NCI-H1417 (cell line): ENCODE measurements at regions not wholly inside any gene's neighbourhood (a gene's known extent, or its start where the extent isn't known, plus 50 kb on each side); places are given as distances from the start of the nearest gene placed in this dataset.

Experiments used
- DNase-seq, 3 experiments: peaks; one replicate each; lab custom pipeline; 2025; lab: John Stamatoyannopoulos, UW

DNA sequence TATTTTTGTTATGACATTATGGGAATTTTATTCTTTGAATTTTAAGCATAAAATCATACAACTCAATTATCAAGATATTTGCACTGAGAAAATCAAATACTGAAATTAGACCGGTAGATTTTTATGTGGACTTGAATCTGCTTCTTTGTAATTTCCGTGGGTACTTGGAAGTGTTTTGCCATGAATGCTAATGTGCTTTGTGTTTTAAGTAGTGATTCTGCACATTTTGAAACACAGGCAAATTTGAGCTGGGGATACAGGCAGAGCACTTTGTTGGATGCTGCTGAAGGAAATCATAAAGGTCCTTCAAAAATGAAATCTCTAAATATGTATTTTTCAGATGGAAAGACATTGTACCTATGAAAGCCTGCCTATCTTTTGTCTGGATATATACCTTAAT, 446.3 kb upstream of the POU3F3 start:
- DNase-seq, result no peak

DNA sequence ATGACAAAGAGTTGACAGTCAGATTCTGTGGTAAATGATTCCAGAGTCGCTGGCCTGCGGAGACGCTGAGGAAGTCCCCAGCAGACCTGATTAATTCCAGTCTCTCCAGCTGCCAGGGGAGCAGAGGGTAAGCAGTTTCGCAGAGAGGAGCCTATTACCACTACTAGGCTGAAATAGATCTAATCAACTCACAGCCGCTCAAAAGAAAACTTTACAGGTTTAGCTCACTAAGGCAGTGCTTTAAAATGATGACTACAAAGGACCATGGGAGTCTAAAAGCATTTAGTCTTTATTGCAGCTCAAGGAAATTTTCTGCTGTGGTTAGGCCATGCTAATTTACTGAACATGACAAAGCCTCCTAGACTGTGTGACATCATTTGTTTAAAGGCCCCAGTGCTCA, 445.6 kb upstream of the POU3F3 start:
- peak in 1 of 3 experiments; percentile 40 for DNase-seq

DNA sequence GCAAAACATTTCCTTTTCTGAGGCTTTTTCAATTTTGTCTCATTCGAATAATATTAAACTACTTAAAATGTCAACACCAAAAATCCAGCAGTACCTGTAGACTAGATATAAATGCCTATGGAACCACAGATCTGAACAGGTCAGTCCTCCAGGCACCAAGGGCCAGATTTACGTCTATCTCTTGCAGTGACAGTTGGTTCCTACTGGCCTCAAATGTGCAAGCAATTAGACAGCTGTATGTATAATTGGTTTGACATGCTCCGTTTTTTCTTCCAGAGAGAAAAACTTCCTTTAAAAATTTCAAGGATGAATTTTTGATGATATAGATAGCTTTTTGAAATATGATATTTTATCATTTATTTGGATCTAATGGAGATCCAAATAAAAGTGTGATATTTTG, 443.8 kb upstream of the POU3F3 start:
- peak in 1 of 3 experiments; percentile 9 for DNase-seq

DNA sequence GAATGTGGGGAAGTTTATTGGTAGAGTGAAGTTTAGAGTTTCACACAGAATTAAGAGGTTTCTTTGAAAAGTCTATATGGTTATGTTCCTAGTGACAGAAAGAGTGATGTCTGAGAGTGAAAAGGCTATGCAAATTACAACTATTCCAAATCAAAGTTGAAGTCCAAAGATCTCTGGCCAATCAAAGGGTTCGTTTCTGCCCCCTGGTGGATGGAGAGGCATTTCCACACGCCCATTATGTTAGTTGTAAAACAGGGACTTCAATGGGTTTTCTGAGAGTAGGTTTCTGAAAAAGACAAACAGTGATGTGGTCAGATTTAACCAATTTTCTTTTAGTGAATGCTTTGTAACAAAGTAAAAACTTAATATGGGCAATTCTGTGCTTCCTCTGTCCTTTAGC, 441.5 kb upstream of the POU3F3 start:
- peak in 2 of 3 experiments; percentile 0 to 39 for DNase-seq

DNA sequence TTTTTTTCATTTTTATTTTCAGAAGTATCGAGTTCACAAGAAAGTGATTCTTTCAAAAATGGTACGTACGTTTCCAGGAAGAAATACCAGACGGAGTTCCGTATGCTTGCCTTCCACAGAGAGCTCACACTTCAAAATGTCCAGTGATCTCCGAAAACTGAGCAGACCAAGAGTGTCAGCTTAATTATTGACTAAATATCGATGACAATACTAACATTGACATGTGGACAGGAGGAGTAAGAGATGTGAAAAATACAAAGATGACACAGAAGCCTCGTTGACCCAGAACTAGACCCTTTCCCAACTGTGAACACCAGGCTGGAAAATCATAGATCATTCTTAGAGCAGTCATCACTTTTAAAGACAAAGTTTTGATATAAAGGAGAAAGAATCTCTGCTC, 440.0 kb upstream of the POU3F3 start:
- DNase-seq, result no peak

DNA sequence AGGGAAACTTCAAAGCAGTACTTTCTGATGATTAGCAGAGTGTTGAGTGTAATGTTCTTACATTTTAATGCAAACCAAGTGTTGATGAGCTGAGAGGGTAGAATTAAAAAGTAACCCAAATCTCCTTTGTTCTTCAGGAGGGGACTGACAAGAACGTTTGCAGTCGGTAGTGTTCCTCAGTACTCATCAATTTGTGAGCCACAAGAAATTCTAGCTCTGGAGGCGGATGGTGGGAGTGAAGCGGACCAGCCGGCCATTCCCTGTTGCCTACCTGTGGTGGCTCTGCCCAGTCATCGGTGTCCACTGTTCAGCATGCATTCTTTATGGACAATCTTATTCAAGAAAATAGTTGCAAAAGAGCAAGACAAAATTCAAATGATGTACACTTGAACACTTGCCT, 438.6 kb upstream of the POU3F3 start:
- DNase-seq, result no peak

DNA sequence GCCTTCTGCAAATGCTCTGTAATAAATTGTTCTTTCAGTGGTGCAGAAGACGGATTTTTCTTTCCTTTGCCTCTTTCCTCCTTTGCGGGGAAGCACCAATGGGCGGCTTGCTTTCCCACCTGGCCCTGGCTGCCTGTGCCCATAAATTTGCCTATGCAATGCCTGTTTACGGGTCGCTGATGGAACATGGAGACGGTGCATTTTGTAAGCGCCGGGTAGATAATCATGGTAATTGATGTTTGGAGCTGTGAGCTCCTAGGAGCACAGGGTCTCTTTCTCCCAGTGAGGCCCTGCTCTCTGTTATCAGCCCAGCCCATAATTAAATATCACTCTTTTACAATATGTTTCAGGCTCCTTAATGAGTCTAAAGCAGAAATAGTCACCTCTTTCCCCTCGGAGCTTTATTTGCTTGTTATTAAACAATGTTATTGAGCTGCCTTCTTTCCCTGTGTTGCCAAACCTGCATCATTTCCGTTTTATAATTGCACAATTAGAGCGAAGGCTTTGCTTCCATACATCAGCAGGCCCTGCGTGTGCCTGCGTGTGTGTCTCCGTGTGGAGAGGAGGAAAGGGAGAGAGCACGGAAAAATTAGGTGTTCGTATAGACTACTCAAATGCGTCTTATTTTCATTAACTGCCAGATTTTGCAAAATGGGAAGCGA, 437.4 kb upstream of the POU3F3 start:
- DNase-seq, result peak in 2 of 3 experiments; percentile 72 to 88

DNA sequence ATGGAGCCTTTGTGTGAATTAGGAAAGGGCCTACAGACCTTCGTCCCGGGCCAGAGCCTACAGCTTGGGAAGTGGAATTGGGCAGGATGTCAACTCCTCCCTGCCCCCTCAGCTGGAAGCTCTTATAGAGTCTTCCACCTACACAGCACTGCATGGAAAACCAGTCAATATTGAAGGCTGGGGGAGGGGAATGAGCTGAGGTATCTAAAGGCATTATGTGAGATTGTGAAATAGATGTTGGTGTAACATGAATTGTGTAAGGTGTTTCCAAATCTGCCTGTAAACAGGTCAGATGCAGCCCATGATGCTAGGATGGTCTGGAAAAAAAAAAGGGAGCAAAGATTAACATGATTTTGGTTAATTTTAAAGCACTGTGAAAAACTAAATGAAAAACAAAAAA, 433.5 kb upstream of the POU3F3 start:
- DNase-seq, result no peak

DNA sequence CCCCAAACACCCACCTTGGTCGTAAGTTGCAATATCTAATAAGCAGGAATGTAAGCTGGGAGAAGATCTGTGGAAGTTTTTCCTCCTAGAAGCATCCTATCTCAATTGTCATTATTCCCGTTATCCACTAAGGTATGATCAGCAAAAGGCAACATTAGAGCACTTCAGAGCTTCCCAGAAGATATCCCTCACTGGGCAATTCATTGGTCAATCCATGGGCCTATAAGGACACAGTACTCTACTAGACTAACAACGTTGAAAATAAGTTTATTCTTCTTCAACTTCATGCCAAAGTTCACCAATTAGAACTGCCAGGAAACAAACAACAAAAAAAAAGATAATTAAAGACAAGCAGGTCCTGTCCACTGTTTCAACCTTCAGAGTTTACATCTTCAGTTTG, 433.0 kb upstream of the POU3F3 start:
- no peak for DNase-seq

DNA sequence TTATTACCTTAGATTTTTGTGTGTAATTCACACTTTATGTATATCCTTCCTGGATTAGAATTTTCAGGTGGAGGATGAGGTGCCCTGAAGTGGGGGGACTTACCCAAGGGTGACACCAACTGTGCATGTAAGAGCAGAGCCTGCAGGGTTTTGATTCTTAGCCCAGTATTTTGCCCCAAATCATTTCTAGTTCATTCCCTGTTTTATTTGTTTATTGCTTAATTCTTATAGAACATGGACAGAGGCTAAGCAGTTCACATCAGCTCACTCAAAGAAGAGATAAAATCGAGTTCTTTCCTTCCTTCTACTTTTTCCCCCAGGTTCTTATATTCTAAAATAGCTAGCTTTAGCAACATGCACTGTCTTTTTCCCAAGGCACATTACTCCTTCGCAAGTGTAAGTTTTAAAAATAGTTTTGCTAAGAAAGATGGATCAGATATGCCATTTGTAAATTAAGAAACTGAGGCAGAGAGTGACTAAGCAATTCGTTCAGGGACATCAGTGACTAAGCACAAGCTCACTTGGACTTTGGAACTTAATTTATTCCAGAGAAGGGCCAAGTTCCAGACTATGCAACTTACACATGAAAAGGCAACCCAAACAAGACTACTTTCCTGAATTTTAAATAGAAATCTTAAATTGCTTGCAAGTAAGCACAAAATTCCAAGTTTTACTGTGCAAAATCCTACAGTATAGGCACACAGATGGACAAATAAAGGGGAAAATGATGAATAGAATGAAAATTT, 427.9 kb upstream of the POU3F3 start:
- DNase-seq, result no peak

DNA sequence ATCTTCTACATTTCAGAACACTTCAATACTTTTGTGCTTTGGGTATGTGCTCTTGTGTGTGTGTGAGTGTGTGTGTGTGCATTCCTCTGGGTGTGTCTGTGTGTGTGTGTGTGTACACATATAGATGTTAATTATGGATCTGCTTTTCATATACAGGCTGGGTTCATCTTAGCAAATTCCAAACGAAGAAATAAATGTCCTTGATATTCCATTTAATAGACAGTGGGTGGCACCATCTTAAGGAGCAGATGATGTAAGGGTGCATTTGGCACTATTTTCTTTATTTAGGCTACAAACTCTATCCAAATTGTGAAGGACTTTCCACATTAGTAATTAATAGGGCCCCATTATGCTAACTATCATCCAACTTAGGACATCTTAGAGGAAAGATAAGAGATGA, 425.8 kb upstream of the POU3F3 start:
- DNase-seq, result no peak

DNA sequence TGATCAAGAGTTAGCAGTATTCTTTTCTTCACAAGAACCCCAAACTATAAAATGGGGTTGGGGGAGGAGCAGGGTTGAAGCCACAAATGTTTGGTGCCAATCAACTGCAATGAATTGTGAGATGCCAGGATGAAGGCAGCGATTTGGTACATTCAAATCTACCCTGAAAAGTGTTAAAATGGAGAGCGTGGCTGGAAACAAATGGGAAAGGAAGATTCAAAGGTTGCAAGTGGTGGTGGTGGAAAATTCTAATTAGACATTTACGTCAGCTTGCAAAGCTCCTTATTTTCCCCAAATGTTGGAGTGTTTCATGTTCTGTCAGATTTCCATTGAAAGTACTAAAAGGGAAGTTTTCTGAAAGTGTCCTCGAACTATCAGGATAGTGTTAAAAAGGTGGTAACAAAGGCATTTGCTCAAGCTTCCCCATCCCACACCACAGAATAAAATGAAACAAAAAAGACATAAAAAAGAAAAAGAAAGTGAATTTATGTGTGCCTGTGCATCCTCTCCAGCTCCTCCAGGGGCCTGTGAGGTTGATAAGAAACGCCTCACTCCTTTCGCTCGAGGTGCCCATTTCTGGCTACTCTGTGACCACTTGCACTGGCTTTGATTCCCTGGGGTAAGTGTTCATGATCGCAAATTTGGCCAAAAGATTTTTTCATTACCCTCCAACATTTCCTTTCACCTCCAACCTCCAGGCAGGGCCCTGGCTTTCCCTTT, 424.1 kb upstream of the POU3F3 start:
- no peak for DNase-seq

DNA sequence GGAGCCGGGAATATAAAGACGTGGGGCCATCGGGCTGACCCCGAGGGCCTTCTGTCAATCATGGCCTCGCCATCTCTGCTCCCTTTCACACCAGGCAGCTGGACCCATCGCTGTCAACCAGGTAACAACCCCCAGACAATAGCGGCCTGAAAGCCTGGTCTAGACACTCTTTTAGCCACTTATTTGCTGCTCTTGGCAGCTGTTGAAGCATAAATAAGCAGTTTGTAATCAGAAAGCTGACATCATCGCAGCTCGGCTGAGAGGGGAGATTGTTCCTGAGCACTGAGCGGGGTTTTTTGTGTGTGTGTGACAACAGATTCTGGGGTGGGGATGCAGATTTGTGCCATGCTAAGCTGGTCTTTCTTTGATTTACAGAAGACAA, 423.6 kb upstream of the POU3F3 start:
- DNase-seq, result peak in 2 of 3 experiments; percentile 3 to 30

DNA sequence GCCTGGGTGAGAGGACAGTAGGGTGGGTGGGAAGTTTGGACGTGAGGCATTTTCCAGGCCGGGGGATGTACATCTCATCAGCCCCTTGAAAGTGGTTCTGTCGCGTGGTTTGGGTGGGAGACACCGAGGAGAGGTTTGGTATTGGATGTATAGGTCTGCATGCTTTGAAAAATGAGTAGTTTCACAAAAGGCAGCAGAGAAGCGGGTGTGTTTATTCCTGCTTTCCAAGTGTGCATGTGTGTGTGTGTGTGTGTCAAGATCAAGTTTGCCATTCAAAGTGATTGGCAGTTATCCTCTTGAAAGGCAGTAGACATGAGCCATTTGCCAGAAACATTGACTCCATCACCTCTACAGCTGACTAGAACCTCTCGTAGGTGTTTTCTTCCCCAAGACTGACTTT, 423.1 kb upstream of the POU3F3 start:
- DNase-seq, result no peak

DNA sequence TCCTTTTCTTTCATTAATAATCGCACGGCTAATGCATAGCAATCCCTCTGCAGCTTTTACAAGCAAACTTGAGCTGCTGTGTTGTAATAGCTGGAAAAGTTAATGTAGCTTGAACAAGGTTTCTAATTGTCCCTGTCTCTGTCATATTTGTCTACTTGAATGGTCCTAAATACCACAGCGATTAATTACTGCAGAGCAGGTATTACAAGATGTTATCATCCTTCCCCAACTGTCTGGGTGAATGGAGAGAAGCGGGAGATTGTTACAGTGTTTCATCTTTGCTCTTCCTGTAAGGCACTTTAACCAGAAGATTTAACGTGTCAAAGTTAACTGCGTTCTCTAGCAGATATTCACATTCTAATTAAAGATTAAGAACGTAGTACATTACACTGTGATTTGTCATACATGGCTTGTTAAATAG, 422.2 kb upstream of the POU3F3 start:
- DNase-seq, result peak in 1 of 3 experiments; percentile 7

DNA sequence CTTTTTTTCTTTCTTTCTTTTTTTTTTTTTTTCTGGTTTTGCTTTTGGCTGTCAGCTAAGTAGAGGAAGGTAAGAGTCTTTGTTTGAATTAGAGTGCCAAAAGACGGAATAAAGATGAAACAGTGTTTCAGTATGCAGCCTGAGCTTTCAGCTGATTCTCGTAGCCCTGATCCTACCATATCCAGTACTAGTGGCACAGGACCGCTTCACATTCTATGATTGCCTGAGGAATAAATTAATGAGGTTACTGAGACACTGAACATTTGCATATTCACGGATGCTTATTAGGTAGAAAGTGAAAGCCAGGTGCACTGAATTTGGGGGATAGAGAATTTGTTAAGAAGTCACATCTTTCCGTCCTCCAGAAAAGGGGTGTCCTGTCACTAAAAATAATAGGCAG, 421.5 kb upstream of the POU3F3 start:
- no peak for DNase-seq

DNA sequence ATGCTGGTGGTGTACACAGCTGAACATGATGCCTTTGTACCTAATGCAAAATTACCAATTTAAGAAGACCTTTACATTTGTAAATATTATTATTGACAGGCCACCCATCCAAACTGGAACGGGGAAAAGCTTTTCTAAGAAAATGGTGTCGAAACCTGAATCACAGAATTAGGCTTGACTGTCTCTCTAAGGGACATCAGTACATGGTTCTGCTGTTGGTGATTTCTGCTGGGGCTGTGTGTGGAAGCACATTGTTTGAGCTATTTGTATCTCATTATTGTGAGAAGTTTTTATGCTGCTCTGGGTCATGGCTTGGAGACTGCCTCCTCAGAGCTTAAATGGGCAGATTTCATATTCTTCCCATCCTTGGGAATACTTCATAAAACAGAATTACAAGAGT, 420.9 kb upstream of the POU3F3 start:
- no peak for DNase-seq

DNA sequence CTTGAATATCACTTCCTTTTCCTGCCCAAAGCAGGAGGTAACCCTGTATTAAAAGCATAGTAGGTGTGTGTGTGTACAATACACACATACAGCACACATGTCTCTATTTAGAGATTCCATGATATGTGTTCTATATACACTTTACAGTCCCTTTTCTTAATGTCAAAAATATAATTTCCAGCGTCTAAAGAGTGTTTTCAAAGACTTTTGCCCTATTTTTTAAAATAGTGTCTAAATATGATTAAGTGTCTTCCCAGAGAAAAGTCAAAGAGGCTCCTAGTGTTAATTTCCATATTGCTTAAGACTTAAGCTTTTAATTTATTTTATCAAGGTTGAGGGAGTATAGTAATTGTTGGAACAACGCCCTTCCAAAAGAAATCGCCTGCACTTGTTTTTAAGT, 420.3 kb upstream of the POU3F3 start:
- no peak for DNase-seq

DNA sequence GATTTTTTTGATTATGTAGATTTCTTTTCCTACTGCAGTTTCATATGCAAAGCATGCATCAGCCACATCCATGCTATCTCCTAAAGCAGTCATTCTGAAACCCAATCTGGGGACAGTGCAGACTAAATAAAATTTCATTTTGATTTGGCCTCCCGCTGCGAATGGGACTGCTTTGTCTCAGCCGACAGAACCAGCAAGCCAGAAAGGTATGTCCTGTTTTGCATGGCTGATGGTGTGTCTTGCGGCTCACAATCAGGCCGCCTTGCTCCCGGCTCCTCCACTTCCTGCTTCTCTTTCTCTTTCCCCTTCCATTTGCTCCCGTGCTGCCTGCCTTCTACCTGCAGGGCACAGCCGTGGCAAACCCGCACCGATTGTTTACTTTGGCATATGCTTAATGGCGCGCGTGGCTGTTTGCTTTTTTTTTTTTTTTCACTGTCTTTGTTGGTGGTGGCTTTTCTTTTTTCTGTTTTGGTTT, 419.6 kb upstream of the POU3F3 start:
- peak in 2 of 3 experiments; percentile 5 to 23 for DNase-seq

DNA sequence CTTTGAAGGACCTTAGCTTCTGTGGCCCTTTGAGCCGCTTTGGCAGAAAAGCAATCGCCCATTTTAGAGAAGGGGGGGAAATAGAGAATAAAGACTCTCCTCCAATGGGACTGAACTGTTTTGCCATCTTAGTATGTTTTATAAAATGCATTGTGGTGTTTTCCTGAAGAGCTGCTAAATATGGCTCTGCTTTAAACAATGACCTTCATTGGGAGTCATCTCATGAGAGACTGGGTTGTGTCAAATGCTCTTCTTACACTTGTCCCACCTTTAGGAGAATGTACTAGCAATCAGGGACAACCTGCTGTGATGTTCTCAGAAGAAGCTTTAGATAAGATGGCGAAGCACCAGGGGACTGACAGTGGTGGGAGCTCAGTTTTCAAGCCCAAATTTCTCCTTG, 418.9 kb upstream of the POU3F3 start:
- DNase-seq, result no peak

DNA sequence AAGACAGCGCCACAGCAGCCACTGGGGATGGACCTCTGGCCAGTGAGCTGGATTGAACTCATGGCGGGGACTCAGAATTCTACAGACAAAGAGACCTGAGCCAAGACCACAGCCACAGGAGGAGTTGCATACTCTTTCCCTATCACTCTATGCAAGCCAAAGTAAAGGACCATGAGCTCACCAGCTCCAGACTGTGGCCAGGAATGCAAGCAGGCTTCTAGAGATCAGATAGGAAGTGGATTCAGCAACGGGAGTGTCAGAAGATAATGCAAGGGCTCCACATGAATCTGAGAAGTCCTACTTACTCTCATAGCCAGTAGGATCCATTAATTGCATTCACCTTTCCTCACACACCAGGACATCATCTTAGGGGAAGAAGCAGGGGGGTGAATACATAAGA, 415.4 kb upstream of the POU3F3 start:
- DNase-seq, result no peak

DNA sequence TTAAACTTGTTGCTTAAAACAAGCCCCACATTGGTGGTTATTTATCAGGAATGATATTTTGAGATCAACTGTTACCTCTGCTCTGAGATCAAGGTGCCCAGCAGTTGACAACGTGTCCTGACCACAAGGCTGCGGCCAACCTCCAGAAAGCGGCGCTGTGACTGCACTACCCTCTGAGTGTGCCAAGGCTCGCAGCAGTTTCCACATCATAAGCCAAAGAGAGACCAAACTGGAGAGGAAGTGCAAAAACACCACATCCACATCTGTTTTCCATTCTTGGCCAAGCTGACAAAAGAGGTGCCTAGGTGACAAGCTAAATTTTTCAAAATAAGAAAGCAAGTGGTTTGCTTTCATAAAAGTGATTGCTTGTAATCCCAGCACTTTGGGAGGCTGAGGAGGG, 410.8 kb upstream of the POU3F3 start:
- DNase-seq, result no peak

DNA sequence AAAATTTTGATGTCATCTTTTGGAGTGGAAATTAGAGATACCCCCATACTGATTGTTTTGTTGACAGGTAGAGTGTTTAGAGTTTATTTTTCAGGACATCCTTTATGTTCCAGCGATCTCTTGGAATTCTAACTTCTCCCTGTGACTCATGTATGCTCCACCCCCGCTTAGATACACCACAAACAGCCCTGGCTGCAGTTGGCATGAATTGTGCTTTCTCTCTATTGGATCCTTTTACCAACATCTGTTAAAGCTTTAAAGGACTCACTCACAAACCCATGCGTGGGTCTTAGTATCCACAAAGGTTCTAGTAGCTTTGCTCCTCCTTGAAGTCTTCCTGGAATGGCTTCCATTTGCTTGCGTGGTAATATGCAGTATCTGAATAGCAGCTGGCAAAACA, 409.5 kb upstream of the POU3F3 start:
- DNase-seq, result no peak
